CD4-positive, alpha-beta memory T cell (primary cell): ENCODE measurements at regions not wholly inside any gene's neighbourhood (a gene's known extent, or its start where the extent isn't known, plus 50 kb on each side); places are given as distances from the start of the nearest gene placed in this dataset.

ENCODE experiments used
- CTCF ChIA-PET: fragments of 350-600 bp; sonication (Branson Sonifier 250); formaldehyde crosslinking; loops from one replicate; lab custom pipeline; 2021; ENCODE audit warnings: inconsistent platforms; ENCODE audit not compliant: partially characterized antibody; lab: Charles Lee
- POLR2A ChIA-PET: fragments of 350-600 bp; sonication (Branson Sonifier 250); formaldehyde crosslinking; loops from one replicate; lab custom pipeline; 2021; ENCODE audit not compliant: partially characterized antibody; lab: Charles Lee
- DNase-seq, 5 donors: peaks; one replicate each; pipeline versions ENCODE4 v3.0.0 to v3.0.0-alpha.2; 2020 to 2022; ENCODE audit warnings: mixed read lengths in 1 of 5
- H3K27ac ChIP-seq: one replicate; pipeline ENCODE4 v1.7.0; 2013; ENCODE audit warnings: low read depth, low read length
- H3K27me3 ChIP-seq: 2 replicates; pipeline ENCODE4 v1.7.0; 2013; ENCODE audit warnings: mild to moderate bottlenecking, low read length, moderate library complexity; ENCODE audit not compliant: insufficient read depth
- H3K36me3 ChIP-seq: 2 replicates; pipeline ENCODE4 v1.7.0; 2013; ENCODE audit warnings: mild to moderate bottlenecking, low read length, moderate library complexity; ENCODE audit not compliant: insufficient read depth
- H3K4me1 ChIP-seq: 2 replicates; pipeline ENCODE4 v1.7.0; 2013; ENCODE audit warnings: mild to moderate bottlenecking, low read length, moderate library complexity; ENCODE audit not compliant: insufficient read depth
- H3K4me3 ChIP-seq, 2 donors: one replicate each; pipeline ENCODE4 v1.7.0; 2013; ENCODE audit warnings: low read length in 2 of 2, mild to moderate bottlenecking in 1 of 2
- H3K9me3 ChIP-seq, 2 donors: one replicate each; pipeline ENCODE4 v1.7.0; 2013; ENCODE audit warnings: low read length in 2 of 2, control low read depth in 1 of 2; ENCODE audit not compliant: control insufficient read depth in 1 of 2
- H3K27ac Mint-ChIP-seq, 7 donors: one replicate each; pipeline ENCODE4 v1.8.0; 2020 to 2021; ENCODE audit warnings: mixed read lengths in 7 of 7, mild to moderate bottlenecking in 6 of 7, inconsistent platforms in 3 of 7, moderate library complexity in 3 of 7
- H3K27me3 Mint-ChIP-seq, 2 donors: one replicate each; pipeline ENCODE4 v1.8.0; 2020 to 2021; ENCODE audit warnings: mixed read lengths in 2 of 2
- H3K36me3 Mint-ChIP-seq, 2 donors: one replicate each; pipeline ENCODE4 v1.8.0; 2020 to 2021; ENCODE audit warnings: mixed read lengths in 2 of 2, inconsistent platforms in 1 of 2, mild to moderate bottlenecking in 1 of 2
- H3K4me1 Mint-ChIP-seq, 4 donors: one replicate each; pipeline ENCODE4 v1.8.0; 2020 to 2021; ENCODE audit warnings: mixed read lengths in 4 of 4, mild to moderate bottlenecking in 1 of 4
- H3K4me3 Mint-ChIP-seq, 8 donors: one replicate each; pipeline ENCODE4 v1.8.0; 2020 to 2021; ENCODE audit warnings: mixed read lengths in 8 of 8, mild to moderate bottlenecking in 7 of 8, moderate library complexity in 6 of 8, inconsistent platforms in 3 of 8
- H3K9me3 Mint-ChIP-seq, 8 donors: one replicate each; pipeline ENCODE4 v1.8.0; 2020 to 2021; ENCODE audit warnings: mixed read lengths in 8 of 8, mild to moderate bottlenecking in 5 of 8, inconsistent platforms in 3 of 8, moderate library complexity in 1 of 8
- intact Hi-C: fragments of 100-400 bp; cut with micrococcal nuclease; formaldehyde crosslinking; loops from one replicate; pipeline ENCODE4 v1.15.1; 2023

DNA sequence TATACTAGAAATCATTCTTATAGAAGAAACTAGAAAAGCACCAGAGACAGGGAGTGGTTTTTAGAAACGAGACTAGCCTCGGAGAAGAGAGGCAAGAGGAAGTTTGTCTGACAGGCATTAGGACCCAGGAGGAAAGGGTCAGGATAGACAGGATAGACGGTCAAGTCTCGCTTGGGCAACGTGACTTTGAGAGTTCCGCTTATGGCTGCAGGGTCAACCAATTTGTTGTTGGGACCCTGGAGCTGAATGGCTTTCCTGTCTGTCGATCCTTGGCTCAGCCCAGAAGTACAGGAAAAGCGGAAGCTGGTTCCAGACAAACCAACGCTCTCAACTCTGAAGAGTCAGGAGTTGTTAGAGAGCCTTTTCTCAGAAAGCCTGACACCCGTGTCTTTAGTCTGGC, 191.2 kb downstream of the FZD1 start:
- Mint-ChIP-seq H3K27ac (no peak overlapping the region), H3K36me3 (no peaks in the 10 kb centered on the region), H3K27me3 (no peaks in the 10 kb centered on the region), H3K9me3 (peaks cover 0 to 13% (median 6%) of the 10 kb centered on the region in 8 donors), H3K4me3 (no peak overlapping the region), H3K4me1 (no peaks in the 10 kb centered on the region)
- H3K27me3 ChIP-seq: no peaks in the 10 kb centered on the region
- H3K36me3 ChIP-seq: no peaks in the 10 kb centered on the region
- intact Hi-C loops: no loop called here
- no peak overlapping the region for H3K27ac ChIP-seq
- H3K9me3 ChIP-seq: no peaks in the 10 kb centered on the region
- CTCF ChIA-PET: no interaction called here
- POLR2A ChIA-PET: no interaction called here
- no peak overlapping the region for H3K4me3 ChIP-seq
- H3K4me1 ChIP-seq: no peaks in the 10 kb centered on the region
- no peak for DNase-seq

DNA sequence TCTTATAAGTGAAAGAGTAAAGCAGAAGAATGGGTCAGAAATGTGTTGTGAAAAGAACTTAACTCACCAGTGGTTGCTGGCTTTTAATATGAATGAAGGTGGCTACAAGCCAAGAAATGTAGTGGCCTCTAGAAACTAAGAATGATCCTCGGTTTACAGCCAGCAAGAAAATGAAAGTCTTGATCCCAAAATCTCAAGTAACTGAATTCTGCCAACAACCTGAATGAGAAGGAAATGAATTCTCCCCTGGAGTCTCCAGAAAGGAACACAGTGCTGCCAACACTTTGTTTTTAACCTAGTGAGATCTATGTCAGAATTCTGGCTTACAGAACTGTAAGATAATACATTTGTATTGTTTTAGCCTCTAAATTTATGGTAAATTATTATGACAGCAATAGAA, 193.0 kb downstream of the FZD1 start:
- Histone ChIP-seq H3K27ac (no peak overlapping the region), H3K4me1 (no peaks in the 10 kb centered on the region), H3K27me3 (no peaks in the 10 kb centered on the region), H3K4me3 (no peak overlapping the region), H3K36me3 (no peaks in the 10 kb centered on the region), H3K9me3 (no peaks in the 10 kb centered on the region)
- ChIA-PET POLR2A (no interaction called here), CTCF (no interaction called here)
- H3K4me1 Mint-ChIP-seq: no peaks in the 10 kb centered on the region
- H3K27me3 Mint-ChIP-seq: no peaks in the 10 kb centered on the region
- no peak for DNase-seq
- H3K4me3 Mint-ChIP-seq: no peak overlapping the region
- peaks cover 0 to 13% (median 6%) of the 10 kb centered on the region in 8 donors for H3K9me3 Mint-ChIP-seq
- no peaks in the 10 kb centered on the region for H3K36me3 Mint-ChIP-seq
- H3K27ac Mint-ChIP-seq: no peak overlapping the region
- intact Hi-C loops: no loop called here

DNA sequence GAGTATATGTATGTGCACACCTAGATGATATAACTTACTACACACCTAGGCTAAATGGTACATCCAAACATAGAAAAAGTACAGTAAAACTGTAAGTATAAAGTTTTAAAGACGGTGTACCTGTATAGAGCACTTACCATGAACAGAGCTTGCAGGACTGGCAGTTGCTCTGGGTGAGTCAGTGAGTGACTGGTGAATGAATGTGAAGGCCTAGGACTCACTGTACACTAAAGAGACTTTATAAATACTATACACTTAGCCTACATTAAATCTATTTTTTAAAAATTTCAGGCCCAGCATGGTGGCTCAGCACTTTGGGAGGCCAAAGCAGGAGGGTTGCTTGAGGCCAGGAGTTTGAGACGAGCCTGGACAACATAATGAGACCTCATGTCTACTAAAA, 195.3 kb downstream of the FZD1 start:
- Histone ChIP-seq H3K27ac (no peak overlapping the region), H3K9me3 (no peaks in the 10 kb centered on the region), H3K36me3 (no peaks in the 10 kb centered on the region), H3K4me3 (no peak overlapping the region), H3K27me3 (no peaks in the 10 kb centered on the region), H3K4me1 (no peaks in the 10 kb centered on the region)
- ChIA-PET CTCF (no interaction called here), POLR2A (no interaction called here)
- H3K9me3 Mint-ChIP-seq: peaks cover 0 to 16% (median 9%) of the 10 kb centered on the region in 8 donors
- H3K27ac Mint-ChIP-seq: no peak overlapping the region
- H3K4me1 Mint-ChIP-seq: no peaks in the 10 kb centered on the region
- intact Hi-C loops: no loop called here
- no peaks in the 10 kb centered on the region for H3K36me3 Mint-ChIP-seq
- no peak overlapping the region for H3K4me3 Mint-ChIP-seq
- no peaks in the 10 kb centered on the region for H3K27me3 Mint-ChIP-seq
- no peak for DNase-seq

DNA sequence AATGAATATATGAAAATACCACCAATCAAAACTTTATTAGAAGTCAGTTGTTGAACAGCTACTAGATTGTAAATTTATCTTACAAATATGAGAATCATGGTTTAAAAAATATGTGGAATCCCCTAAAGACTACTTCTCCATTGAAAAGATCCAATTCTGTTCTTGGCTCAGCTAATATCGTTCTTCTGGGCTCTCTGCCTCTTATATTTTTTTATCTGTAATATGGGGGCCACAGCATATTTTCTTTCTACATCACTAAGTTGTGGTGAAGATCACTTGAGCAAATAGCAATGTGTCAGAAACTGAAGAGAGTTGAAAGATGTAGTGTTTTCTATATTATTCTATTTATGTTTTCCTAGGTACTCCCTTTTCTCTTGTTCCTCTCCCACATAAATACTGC, 198.1 kb downstream of the FZD1 start:
- Mint-ChIP-seq H3K9me3 (peaks cover 0 to 9% (median 3%) of the 10 kb centered on the region in 8 donors), H3K36me3 (no peaks in the 10 kb centered on the region), H3K27ac (no peak overlapping the region), H3K4me1 (no peaks in the 10 kb centered on the region), H3K27me3 (no peaks in the 10 kb centered on the region), H3K4me3 (no peak overlapping the region)
- H3K27ac ChIP-seq: no peak overlapping the region
- H3K27me3 ChIP-seq: no peaks in the 10 kb centered on the region
- H3K9me3 ChIP-seq: no peaks in the 10 kb centered on the region
- intact Hi-C loops: no loop called here
- POLR2A ChIA-PET: no interaction called here
- H3K36me3 ChIP-seq: no peaks in the 10 kb centered on the region
- no peak overlapping the region for H3K4me3 ChIP-seq
- CTCF ChIA-PET: no interaction called here
- DNase-seq: no peak
- H3K4me1 ChIP-seq: no peaks in the 10 kb centered on the region

DNA sequence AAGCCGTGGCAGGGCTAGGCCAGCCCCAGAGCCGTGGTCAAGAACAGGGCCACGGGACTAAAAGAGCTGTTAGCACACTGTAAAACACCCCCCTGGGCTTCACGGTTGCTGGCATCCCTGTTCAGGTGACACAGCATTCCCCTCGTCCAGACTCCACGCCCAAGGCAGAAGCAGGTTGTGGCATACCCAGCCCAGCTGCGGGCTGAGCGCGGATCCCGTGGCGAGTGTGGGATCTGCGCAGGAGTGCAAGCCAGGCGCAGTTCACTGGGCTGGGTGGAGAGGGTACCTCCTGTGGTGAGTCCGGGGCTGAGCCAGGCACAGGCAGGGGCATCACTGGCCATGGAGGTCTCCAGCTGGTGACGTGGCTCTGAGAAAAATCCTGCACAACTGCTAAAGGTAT, 199.1 kb downstream of the FZD1 start:
- no peak for DNase-seq
- peaks cover 0 to 11% (median 0%) of the 10 kb centered on the region in 8 donors for H3K9me3 Mint-ChIP-seq
- Histone ChIP-seq H3K36me3 (no peaks in the 10 kb centered on the region), H3K4me1 (no peaks in the 10 kb centered on the region), H3K4me3 (no peak overlapping the region), H3K27ac (no peak overlapping the region), H3K9me3 (no peaks in the 10 kb centered on the region), H3K27me3 (no peaks in the 10 kb centered on the region)
- H3K27ac Mint-ChIP-seq: no peak overlapping the region
- no peaks in the 10 kb centered on the region for H3K27me3 Mint-ChIP-seq
- POLR2A ChIA-PET: no interaction called here
- intact Hi-C loops: no loop called here
- no peaks in the 10 kb centered on the region for H3K36me3 Mint-ChIP-seq
- H3K4me3 Mint-ChIP-seq: no peak overlapping the region
- H3K4me1 Mint-ChIP-seq: no peaks in the 10 kb centered on the region
- CTCF ChIA-PET: no interaction called here

DNA sequence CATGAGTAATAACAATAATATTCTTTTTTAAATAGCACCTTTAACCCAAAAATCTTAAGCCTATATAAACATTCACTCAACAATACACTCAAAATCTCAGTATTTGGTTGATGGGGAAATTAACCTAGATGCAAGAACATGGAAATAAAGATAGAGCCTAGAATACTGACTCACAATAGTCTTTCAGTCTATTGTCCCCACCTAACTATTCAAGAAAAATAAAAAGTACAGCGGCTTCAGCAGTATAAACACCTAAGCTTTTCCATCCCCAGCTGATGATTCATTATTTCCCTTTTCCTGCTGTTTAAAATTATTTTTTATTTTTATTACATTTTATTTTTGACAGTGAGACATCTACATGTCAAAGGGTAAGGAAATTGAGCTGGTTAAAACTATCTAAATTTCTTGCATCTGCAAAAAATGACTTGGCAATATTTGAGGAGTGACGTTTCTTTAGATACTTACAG, 201.4 kb downstream of the FZD1 start:
- H3K4me1 Mint-ChIP-seq: no peaks in the 10 kb centered on the region
- H3K27ac Mint-ChIP-seq: no peak overlapping the region
- POLR2A ChIA-PET: no interaction called here
- Histone ChIP-seq H3K36me3 (no peaks in the 10 kb centered on the region), H3K27me3 (no peaks in the 10 kb centered on the region), H3K4me1 (no peaks in the 10 kb centered on the region), H3K9me3 (no peaks in the 10 kb centered on the region), H3K4me3 (no peak overlapping the region), H3K27ac (no peak overlapping the region)
- no peak overlapping the region for H3K4me3 Mint-ChIP-seq
- intact Hi-C loops: no loop called here
- CTCF ChIA-PET: no interaction called here
- DNase-seq: no peak
- no peaks in the 10 kb centered on the region for H3K27me3 Mint-ChIP-seq
- no peaks in the 10 kb centered on the region for H3K36me3 Mint-ChIP-seq
- peaks cover 0 to 11% (median 3%) of the 10 kb centered on the region in 8 donors for H3K9me3 Mint-ChIP-seq

DNA sequence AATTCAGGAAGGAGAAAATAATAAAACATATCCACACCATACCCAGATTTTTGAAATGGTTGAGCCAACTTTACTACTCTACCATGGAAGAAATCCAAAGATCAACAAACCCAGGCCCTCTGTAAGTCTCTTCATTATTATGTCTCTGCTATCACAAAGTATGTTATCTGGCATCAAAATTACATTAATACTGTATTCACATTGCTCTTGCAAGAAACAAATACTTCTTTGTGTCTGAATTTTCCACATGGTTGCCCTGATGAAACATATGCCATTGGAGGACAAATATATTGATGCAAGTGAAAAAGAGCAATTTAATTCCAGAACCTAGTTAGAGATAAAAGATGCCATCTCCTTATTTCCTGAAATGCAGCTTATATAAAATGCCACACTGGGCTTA, 204.0 kb downstream of the FZD1 start:
- Mint-ChIP-seq H3K27ac (no peak overlapping the region), H3K4me1 (no peaks in the 10 kb centered on the region), H3K9me3 (peaks cover 0 to 14% (median 6%) of the 10 kb centered on the region in 8 donors), H3K4me3 (no peak overlapping the region), H3K27me3 (no peaks in the 10 kb centered on the region), H3K36me3 (no peaks in the 10 kb centered on the region)
- H3K4me3 ChIP-seq: no peak overlapping the region
- H3K36me3 ChIP-seq: no peaks in the 10 kb centered on the region
- ChIA-PET POLR2A (no interaction called here), CTCF (no interaction called here)
- H3K9me3 ChIP-seq: peaks cover 0 to 4% of the 10 kb centered on the region in 2 donors
- no peak for DNase-seq
- no peak overlapping the region for H3K27ac ChIP-seq
- intact Hi-C loops: no loop called here
- H3K4me1 ChIP-seq: no peaks in the 10 kb centered on the region
- no peaks in the 10 kb centered on the region for H3K27me3 ChIP-seq

DNA sequence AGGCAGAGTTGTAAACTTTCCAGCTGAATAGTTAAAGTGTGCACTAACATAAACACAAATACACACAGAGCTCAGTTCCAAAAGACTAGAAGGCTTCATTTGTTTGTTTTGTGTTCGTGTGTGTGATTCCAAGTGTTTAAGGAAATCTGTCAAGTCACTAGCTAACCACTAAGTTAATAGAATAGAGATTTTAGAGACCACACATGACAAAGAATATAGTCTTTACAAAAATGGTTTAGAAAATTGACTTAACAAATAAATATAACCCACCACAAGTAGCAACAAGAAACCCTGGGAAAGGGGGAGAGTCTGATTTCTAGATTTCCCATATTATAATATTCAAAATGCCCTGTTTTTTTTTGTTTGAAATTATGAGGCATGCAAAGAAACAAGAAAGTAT, 209.4 kb downstream of the FZD1 start:
- CTCF ChIA-PET: no interaction called here
- intact Hi-C loops: no loop called here

More for the DNA sequence above, 209.4 kb downstream of the FZD1 start:
- no peaks in the 10 kb centered on the region for H3K27me3 ChIP-seq
- H3K27ac ChIP-seq: no peak overlapping the region
- Mint-ChIP-seq H3K27ac (no peak overlapping the region), H3K4me1 (no peaks in the 10 kb centered on the region), H3K4me3 (no peak overlapping the region), H3K36me3 (no peaks in the 10 kb centered on the region), H3K9me3 (peaks cover 0 to 29% (median 23%) of the 10 kb centered on the region in 8 donors), H3K27me3 (no peaks in the 10 kb centered on the region)
- H3K4me3 ChIP-seq: no peak overlapping the region
- POLR2A ChIA-PET: no interaction called here
- DNase-seq: no peak
- no peaks in the 10 kb centered on the region for H3K36me3 ChIP-seq
- no peaks in the 10 kb centered on the region for H3K4me1 ChIP-seq
- peaks cover 0 to 10% of the 10 kb centered on the region in 2 donors for H3K9me3 ChIP-seq
